GM18498 (cell line): ENCODE measurements at regions not wholly inside any gene's neighbourhood (a gene's known extent, or its start where the extent isn't known, plus 50 kb on each side); places are given as distances from the start of the nearest gene placed in this dataset.

ENCODE experiments used
- ATAC-seq: cut with Tn5 transposase; IDR thresholded peaks from one replicate; pipeline ENCODE4 v1.9.1; 2021; ENCODE audit warnings: mild to moderate bottlenecking, moderate library complexity; ENCODE audit not compliant: unreplicated experiment

GRCh38 chr9:118558891-118559290, 810.3 kb downstream of the BRINP1 start:
- ATAC-seq = no peak

GRCh38 chr9:118561051-118561450, 808.2 kb downstream of the BRINP1 start:
- ATAC-seq = no peak

DNA sequence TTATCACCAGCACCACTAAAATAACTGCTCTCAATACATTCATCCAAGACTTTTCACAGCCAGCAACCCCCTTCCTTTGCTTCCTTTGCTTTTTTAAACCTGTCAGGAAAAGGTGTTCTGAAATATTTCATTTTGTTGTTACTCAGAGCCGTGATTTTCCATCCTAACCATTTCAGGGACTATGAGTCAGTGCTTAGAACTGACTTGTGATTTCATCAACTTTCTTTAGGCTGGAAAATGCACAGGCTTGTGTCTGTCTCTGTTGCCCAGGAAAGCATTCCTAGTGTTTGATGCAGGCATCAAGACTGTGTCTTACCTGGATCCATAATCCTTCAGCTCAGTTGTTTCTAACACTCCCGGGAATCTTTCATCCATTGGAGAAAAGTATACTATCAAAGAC, 805.6 kb downstream of the BRINP1 start:
- no peak for ATAC-seq

DNA sequence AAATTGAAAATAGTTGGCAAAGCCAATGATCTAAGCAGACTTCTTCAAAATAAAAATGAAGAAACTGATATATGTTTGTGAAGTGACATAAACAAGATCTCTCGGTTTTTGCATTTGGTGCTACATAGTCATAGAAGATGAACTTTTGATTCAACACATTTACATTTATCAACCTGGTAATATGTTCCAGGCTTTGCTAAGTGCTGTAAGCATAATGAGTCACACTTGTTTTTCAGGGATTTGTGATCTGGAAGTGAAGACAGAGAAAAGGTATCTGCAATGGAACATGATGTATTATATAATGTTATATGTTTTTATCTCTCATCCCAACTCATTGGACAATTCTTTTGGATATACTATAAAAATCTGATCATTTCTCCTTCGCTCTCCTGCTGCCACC, 801.4 kb downstream of the BRINP1 start:
- ATAC-seq = no peak

GRCh38 chr9:118568704-118569103, 800.5 kb downstream of the BRINP1 start:
- no peak for ATAC-seq

- no peak for ATAC-seq
Observed at GRCh38 chr9:118569148-118569547, 800.1 kb downstream of the BRINP1 start.

DNA sequence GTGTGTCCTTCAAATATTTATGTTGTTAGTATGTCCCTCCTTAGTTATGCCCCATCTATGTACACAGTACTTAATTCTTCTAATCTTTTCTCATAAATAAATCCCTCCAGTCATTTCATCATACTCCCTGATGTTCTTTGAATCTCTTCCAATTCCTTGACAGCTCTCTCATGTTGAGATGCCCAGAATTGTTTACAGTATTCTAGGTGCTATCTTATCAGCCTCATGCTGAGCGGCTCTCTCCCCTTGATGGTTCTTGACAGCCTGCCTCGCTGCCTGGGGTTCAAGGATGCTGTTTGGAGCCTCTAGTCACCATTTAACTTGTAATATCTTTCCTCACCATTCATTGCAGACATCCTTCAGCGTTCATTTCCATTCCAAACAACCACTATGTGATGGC, 799.2 kb downstream of the BRINP1 start:
- no peak for ATAC-seq

DNA sequence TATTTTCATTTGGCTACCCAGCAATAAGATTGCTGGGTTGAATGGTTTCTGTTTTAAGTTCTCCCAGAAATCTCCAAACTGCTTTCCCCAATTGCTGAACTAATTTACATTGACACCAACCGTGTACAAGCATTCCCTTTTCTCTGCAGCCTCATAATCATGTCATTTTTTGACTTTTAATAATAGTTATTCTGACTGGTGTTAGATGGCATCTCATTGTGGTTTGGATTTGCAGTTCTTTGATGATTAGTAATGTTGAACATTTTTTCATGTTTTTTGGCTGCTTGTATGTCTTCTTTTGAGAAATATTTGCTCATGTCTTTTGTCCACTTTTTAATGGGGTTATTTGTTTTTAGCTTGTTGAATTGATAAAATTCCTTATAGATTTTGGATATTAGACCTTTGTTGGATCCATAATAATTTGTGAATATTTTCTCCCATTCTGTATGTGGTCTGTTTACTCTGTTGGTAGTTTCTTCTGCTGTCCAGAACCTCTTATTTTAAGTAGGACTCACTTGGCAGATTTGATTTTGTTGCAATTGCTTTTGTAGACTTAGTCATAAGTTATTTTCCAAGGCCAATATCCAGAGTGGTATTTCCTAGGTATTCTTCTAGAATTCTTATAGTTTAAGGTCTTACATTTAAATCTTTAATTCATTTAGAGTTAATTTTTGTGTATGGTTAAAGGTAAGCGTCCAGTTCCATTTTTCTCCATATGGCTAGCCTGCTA, 793.7 kb downstream of the BRINP1 start:
- no peak for ATAC-seq

GRCh38 chr9:118577121-118577520, 792.1 kb downstream of the BRINP1 start:
- no peak for ATAC-seq

DNA sequence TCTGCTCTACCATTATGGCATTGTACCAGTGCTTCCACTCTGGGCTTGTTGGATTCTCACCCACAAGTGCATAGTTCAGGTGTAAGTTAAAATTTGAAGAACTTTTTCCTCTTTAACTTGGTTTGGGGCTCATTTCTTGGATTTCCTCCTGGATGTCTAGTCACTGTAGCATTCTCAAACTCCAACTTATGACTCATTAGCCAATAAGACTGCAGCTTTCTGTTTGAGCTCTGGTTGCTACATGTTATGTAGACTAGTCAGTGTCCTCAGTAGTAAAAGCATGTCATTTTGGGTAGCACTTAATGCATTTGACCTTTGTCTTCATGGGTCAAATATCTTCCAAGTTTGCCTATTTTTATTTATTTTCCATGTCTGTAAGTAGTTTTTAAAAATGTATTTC, 790.8 kb downstream of the BRINP1 start:
- no peak for ATAC-seq

GRCh38 chr9:118583414-118583813, 785.8 kb downstream of the BRINP1 start:
- ATAC-seq = no peak

DNA sequence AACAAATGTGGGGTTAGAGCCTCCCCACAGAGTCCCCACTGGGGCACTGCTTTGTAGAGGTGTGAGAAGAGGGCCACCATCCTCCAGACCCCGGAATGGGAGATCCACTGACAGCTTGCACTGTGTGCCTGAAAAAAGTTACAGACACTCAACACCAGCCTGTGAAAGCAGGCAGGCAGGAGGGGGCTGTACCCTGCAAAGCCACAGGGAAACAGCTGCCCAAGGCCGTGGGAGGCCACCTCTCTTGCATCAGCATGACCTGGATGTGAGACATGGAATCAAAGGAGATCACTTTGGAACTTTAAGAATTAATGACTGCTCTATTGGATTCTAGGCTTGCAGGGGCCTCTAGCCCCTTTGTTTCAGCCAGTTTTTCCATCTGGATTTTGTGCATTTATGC, 782.3 kb downstream of the BRINP1 start:
- ATAC-seq = no peak

- ATAC-seq = no peak
Observed at GRCh38 chr9:118594428-118594827, 774.8 kb downstream of the BRINP1 start.

- no peak for ATAC-seq
Observed at GRCh38 chr9:118595719-118596305, 773.4 kb downstream of the BRINP1 start.

DNA sequence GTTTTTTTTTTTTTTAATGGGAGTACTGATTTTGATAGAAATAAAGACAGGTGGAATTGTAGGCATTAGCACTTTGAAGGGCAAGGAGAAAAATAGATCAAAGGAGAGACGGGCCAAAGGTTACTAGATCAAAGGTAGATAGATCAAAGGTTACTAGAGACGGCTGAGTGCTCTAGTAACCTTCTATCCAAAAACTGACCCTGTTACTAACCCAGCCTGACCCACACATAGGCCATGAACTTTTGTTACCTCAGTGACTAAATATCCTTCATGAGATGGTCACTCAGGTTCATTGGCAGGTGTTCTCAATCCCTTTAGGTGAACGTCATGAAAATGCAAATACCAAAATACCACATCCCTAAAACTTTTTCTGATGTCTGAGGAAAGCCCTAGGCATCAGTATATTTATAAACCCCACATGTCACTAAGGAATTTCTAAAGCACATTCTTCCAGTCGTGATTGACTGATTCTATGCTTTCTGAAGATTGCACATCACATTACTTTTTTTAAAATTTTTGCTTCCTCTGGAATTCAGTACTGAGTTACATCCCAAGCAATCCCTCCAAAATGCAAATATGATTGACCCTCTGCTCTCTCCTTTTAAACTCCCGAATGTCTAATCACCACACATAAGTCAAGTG, 772.7 kb downstream of the BRINP1 start:
- ATAC-seq = no peak

DNA sequence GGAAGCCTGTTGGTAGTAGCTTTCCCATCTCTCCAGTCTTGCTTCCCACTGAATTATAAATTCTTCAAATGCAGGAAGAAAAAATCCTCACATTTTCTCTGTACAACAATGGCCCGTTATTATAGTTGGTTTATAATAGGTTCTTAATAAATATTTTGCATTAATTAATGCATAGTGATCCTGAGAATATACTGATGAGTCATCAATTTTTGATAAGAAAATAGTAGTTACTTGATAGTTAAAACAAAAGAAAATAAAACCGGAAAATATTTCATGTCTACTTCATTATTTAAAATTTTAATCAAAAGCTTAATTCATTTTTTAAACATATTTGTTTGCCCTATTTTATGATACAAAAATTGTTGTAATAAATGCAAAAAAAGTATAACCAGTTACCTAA, 762.6 kb downstream of the BRINP1 start:
- ATAC-seq = no peak

DNA sequence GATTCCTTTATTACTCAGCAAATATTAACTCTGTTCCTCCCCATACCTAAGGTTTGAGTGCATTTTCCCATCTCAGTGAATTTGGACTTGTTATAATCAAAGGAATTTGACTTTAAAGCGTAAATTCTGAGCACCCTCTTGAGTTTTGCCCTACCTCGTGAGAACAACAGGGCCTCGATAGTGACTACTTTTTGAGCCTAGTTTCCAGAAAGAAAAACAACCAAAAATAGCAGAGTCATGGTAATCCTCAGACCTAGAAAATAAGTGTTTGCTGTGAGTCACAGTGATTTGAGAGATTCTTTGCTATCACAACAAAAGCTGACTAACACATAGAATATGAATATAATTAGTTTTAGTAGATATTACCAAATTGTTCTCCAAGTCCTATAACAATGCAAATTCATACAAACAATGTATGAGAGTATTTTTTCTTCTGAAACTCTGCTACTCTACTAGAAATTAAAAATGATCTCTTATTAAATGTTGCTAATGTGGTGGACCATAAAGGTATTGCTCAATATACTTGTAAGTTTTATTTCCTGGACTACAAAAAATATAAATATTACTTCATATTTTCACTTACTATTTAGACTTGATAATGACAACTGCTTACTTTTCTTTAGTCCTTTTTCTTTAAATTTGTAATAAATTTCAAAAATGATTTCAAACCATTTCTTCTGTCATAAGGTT, 759.7 kb downstream of the BRINP1 start:
- no peak for ATAC-seq

DNA sequence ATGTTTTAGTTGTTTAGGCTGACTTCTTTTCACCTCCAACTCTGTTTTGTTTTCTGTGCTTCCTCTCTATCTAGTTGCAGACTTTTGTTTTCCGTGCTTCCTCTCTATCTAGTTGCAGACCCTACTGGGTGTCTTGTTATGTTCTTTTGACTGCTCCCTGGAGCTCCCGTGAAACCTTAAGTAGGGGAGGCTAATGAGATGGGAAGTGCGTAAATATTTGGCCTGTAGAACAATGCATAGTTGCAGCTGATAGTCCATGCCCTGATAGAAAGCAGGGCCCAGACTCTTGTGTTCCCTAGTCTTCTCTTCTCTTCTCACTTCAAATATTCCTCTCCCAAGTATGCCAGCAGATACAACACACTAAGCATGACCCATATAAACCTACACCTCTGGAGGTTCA, 757.0 kb downstream of the BRINP1 start:
- ATAC-seq = no peak

DNA sequence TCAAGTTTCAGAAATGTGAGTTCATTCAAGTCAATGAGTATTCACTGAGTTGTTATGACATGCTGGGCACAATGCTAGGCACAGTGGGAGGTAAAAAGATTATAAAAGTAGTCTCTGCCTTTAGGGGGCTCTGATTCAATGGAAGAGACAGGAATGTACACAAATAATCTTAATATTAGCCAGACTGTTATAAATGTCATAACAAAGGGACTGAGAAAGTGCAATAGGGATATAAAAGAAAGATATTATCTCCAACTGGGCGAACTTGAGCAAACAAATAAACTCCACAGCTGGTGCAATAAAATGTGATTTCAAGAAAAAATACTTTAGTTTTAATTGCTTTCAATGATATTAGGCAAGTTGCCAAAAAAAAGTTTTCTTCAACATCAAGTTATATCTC, 755.2 kb downstream of the BRINP1 start:
- no peak for ATAC-seq

DNA sequence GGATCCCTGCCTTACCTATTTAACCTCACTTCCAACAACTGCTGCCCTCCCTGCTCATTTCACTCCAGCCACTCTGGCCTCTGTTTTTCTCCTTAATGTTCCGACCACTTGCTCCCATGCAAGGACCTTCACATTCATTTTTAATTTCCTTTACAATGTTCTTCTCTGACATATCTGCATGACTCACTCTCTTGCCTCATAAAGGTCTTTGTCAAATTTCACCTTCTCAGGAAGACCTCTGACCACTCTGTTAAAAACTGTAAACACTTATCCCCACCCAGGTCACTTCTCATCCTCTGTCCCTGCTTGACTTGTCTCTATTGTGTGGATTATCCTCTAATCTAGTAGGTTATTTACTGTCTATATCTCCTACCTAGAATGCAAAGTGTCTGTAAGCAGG, 751.2 kb downstream of the BRINP1 start:
- no peak for ATAC-seq

DNA sequence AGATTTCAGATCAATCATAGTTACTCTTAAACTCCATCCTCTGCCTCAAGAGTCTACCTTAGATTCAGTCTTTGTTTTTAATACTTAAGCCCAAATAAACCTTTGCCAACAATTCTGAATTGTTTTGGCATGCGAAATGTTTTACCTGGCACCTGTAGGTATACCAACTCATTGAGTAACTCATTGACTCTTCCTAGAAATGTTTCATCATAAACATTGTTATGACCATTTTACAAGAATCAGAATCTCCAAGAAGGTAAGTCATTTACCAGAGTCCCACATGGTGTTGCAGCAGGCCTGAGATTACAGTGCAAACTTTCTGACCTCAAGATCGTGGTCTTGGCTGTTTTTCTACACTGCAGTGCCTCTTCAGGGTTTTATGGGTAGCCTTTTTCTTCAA, 750.4 kb downstream of the BRINP1 start:
- no peak for ATAC-seq

DNA sequence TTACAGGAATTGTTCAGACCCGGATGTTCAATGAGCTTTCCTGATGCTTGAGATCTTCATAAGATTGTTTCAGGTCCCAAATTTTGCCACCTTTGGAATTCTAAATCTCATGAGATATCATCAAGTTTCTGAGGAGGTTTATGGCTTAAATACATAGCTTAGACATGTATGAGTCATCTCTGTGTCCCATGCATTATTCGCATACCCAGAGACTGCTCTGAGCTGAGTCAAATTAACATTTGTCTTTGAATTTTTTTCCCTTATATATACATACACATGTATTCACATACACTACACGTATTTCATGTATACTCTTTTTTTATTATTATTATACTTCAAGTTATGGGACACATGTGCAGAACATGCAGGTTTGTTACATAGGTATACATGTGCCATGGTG, 744.6 kb downstream of the BRINP1 start:
- no peak for ATAC-seq
